ENCODE measurements at regions not wholly inside any gene's neighbourhood (a gene's known extent, or its start where the extent isn't known, plus 50 kb on each side); places are given as distances from the start of the nearest gene placed in this dataset.

DNA sequence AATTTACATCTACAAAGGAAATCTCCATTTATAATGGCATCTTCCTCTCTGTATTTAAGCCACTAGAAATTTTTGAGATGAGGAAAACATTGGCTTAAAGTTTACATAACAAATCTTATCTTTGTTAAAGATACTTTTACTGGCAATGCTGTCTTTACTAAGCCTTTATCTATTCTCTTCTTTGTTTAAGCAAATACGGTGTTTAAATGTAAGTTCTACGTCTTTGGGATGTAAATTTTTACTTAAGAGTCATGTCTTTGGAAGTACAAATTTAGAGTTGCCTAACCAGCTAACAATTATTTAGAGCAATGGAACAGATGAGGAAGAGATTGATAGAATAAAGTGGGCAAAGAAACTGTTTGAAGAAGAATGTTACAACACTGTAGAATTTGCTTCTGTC, 1024.0 kb upstream of the PCDH10 start:
- TF ChIP-seq EZH2 (IDR thresholded peaks at IDR 0.05; ENCODE audit: borderline replicate concordance) = no peak
- TF ChIP-seq CTCF (IDR thresholded peaks at IDR 0.05; ENCODE audit: poor library complexity) = no peak
- TF ChIP-seq EZH2phosphoT487 (IDR thresholded peaks at IDR 0.05; ENCODE audit: low read depth, severe bottlenecking, unreplicated experiment) = no peak
- Histone ChIP-seq H3K9me3 (ENCODE audit: low read depth) (no peaks in the 10 kb centered on the region), H3K4me1 (ENCODE audit: insufficient read depth) (no peaks in the 10 kb centered on the region), H3K27ac (no peak overlapping the region), H3K27me3 (no peaks in the 10 kb centered on the region), H3K36me3 (replicated peaks; ENCODE audit: insufficient read depth, low read depth) (no peaks in the 10 kb centered on the region), H2AFZ (no peak overlapping the region), H3K4me2 (no peak overlapping the region), H3K9me2 (replicated peaks; ENCODE audit: insufficient read depth) (no peaks in the 10 kb centered on the region), H4K20me1 (ENCODE audit: insufficient read depth, poor library complexity, severe bottlenecking) (no peaks in the 10 kb centered on the region), H3K4me3 (no peak overlapping the region), H3K79me2 (no peaks in the 10 kb centered on the region)
- WGBS (ENCODE audit: low lambda C conversion rate, missing lambda C conversion rate) = 16% methylated on average over 2 of the region's 2 CpGs
- no peak for DNase-seq (ENCODE audit: low spot score)

GRCh38 chr4:132132433-132132832, 1016.7 kb upstream of the PCDH10 start:
- 59% methylated on average over 2 of the region's 2 CpGs for WGBS (ENCODE audit: low lambda C conversion rate, missing lambda C conversion rate)

DNA sequence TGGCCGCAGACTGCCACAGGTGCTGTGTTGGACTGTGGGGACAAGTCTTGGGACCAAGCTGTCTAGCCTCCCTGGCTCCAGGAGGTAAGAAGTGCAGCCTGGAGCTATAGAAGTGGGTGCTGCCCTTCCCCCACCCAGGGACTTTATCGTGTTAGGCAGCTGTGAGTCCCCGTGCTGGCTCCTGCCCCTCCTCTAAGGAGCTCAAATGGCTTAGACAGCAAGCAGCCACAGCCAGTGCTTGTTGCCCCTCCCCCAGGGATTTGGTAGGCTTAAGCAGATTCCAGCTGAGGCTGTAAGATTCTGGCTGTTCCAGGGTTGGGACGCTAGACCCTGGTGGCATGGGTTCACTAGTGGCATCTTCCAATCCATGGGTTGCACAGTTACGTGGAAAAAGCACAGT, 979.4 kb upstream of the PCDH10 start:
- no peaks in the 10 kb centered on the region for H4K20me1 ChIP-seq (ENCODE audit: insufficient read depth, poor library complexity, severe bottlenecking)
- no peaks in the 10 kb centered on the region for H3K4me1 ChIP-seq (ENCODE audit: insufficient read depth)
- no peak overlapping the region for H3K4me2 ChIP-seq
- H3K36me3 ChIP-seq (replicated peaks; ENCODE audit: insufficient read depth, low read depth) = no peaks in the 10 kb centered on the region
- H3K4me3 ChIP-seq = no peak overlapping the region
- TF ChIP-seq EZH2phosphoT487 (IDR thresholded peaks at IDR 0.05; ENCODE audit: low read depth, severe bottlenecking, unreplicated experiment) (no peak), CTCF (IDR thresholded peaks at IDR 0.05; ENCODE audit: poor library complexity) (no peak), EZH2 (IDR thresholded peaks at IDR 0.05; ENCODE audit: borderline replicate concordance) (no peak)
- 80% methylated on average over 5 of the region's 5 CpGs for WGBS (ENCODE audit: low lambda C conversion rate, missing lambda C conversion rate)
- H3K27ac ChIP-seq = no peak overlapping the region
- H3K9me3 ChIP-seq (ENCODE audit: low read depth) = no peaks in the 10 kb centered on the region
- H3K79me2 ChIP-seq = no peaks in the 10 kb centered on the region
- H3K27me3 ChIP-seq = no peaks in the 10 kb centered on the region
- DNase-seq (ENCODE audit: low spot score) = no peak
- no peaks in the 10 kb centered on the region for H3K9me2 ChIP-seq (replicated peaks; ENCODE audit: insufficient read depth)
- H2AFZ ChIP-seq = no peak overlapping the region

More at GRCh38 chr4:132132433-132132832, 1016.7 kb upstream of the PCDH10 start:
- H3K9me3 ChIP-seq (ENCODE audit: low read depth) = no peaks in the 10 kb centered on the region
- no peaks in the 10 kb centered on the region for H3K27me3 ChIP-seq
- no peaks in the 10 kb centered on the region for H3K79me2 ChIP-seq
- no peak for DNase-seq (ENCODE audit: low spot score)
- no peak overlapping the region for H3K4me2 ChIP-seq
- H3K4me3 ChIP-seq = no peak overlapping the region
- no peaks in the 10 kb centered on the region for H4K20me1 ChIP-seq (ENCODE audit: insufficient read depth, poor library complexity, severe bottlenecking)
- H3K36me3 ChIP-seq (replicated peaks; ENCODE audit: insufficient read depth, low read depth) = no peaks in the 10 kb centered on the region
- H3K27ac ChIP-seq = no peak overlapping the region
- no peaks in the 10 kb centered on the region for H3K4me1 ChIP-seq (ENCODE audit: insufficient read depth)
- TF ChIP-seq EZH2 (IDR thresholded peaks at IDR 0.05; ENCODE audit: borderline replicate concordance) = no peak
- TF ChIP-seq EZH2phosphoT487 (IDR thresholded peaks at IDR 0.05; ENCODE audit: low read depth, severe bottlenecking, unreplicated experiment) = no peak
- no peak for TF ChIP-seq CTCF (IDR thresholded peaks at IDR 0.05; ENCODE audit: poor library complexity)
- H3K9me2 ChIP-seq (replicated peaks; ENCODE audit: insufficient read depth) = no peaks in the 10 kb centered on the region
- H2AFZ ChIP-seq = no peak overlapping the region

- H3K27me3 ChIP-seq = no peaks in the 10 kb centered on the region
- TF ChIP-seq EZH2 (IDR thresholded peaks at IDR 0.05; ENCODE audit: borderline replicate concordance) (no peak), EZH2phosphoT487 (IDR thresholded peaks at IDR 0.05; ENCODE audit: low read depth, severe bottlenecking, unreplicated experiment) (no peak), CTCF (IDR thresholded peaks at IDR 0.05; ENCODE audit: poor library complexity) (no peak)
- no peaks in the 10 kb centered on the region for H3K36me3 ChIP-seq (replicated peaks; ENCODE audit: insufficient read depth, low read depth)
- no peak overlapping the region for H3K4me3 ChIP-seq
- no peaks in the 10 kb centered on the region for H3K9me2 ChIP-seq (replicated peaks; ENCODE audit: insufficient read depth)
- H2AFZ ChIP-seq = no peak overlapping the region
- no peaks in the 10 kb centered on the region for H3K9me3 ChIP-seq (ENCODE audit: low read depth)
- H4K20me1 ChIP-seq (ENCODE audit: insufficient read depth, poor library complexity, severe bottlenecking) = no peaks in the 10 kb centered on the region
- no peaks in the 10 kb centered on the region for H3K79me2 ChIP-seq
- no peak overlapping the region for H3K27ac ChIP-seq
- no peak overlapping the region for H3K4me2 ChIP-seq
- 69% methylated on average over 2 of the region's 2 CpGs for WGBS (ENCODE audit: low lambda C conversion rate, missing lambda C conversion rate)
- no peak for DNase-seq (ENCODE audit: low spot score)
- H3K4me1 ChIP-seq (ENCODE audit: insufficient read depth) = no peaks in the 10 kb centered on the region
Observed at GRCh38 chr4:132180020-132180427, 969.1 kb upstream of the PCDH10 start.
